Right cardiac atrium (tissue), 5 donors: ENCODE measurements at regions not wholly inside any gene's neighbourhood (a gene's known extent, or its start where the extent isn't known, plus 50 kb on each side); places are given as distances from the start of the nearest gene placed in this dataset.

Source experiments
- ATAC-seq, 2 donors: fragments of 200-7000 bp; cut with Tn5 transposase; one replicate each; pipeline versions ENCODE4 v1.8.0 to v1.9.1; 2020; ENCODE audit warnings: moderate library complexity in 2 of 2, mild to moderate bottlenecking in 1 of 2
- DNase-seq, 3 donors: peaks; one replicate each; pipeline ENCODE4 v3.0.0-alpha.2; 2020
- H3K27ac ChIP-seq: one replicate; pipeline ENCODE4 v1.5.1; 2013; ENCODE audit warnings: mild to moderate bottlenecking, low read length, control low read depth, moderate library complexity
- H3K27me3 ChIP-seq: one replicate; pipeline ENCODE4 v1.6.1; 2013; ENCODE audit not compliant: control insufficient read depth, insufficient read depth
- H3K4me1 ChIP-seq: one replicate; pipeline ENCODE4 v1.6.1; 2013; ENCODE audit warnings: low read length; ENCODE audit not compliant: control insufficient read depth, insufficient read depth
- H3K4me3 ChIP-seq: one replicate; pipeline ENCODE4 v1.5.1; 2013; ENCODE audit warnings: low read length, control low read depth
- H3K9me3 ChIP-seq: one replicate; pipeline ENCODE4 v1.6.1; 2013; ENCODE audit warnings: low read length; ENCODE audit not compliant: control insufficient read depth
- WGBS: extraction: QIAGEN DNeasy Blood & Tissue Kit; methylation state at CpG from one replicate; pipeline ENCODE4 v1.1.7; 2013; 5-methylcytosine and 5-hydroxymethylcytosine counted together
- intact Hi-C, 4 donors: fragments of 100-400 bp; cut with DNase I; formaldehyde crosslinking; loops; one replicate each; pipeline versions ENCODE4 v1.11.0 to v1.14.0; 2022 to 2023
- donor health status: healthy with polysubstance abuse.
- donor health status: DM: no; HTN: yes; CAD: no.
- donor health status: DM: no; HTN: no; CAD: no.
- donor health status: DM: no; HTN: yes; CAD: no; lungs with severe emphysema.
- donor health status: DM: yes; HTN: yes; CAD: no.

GRCh38 chr10:29064680-29065079, 224.2 kb upstream of the LYZL1 start:
- WGBS = 63% methylated on average over 2 of the region's 2 CpGs
- Histone ChIP-seq H3K27me3 (no peaks in the 10 kb centered on the region), H3K4me3 (no peak overlapping the region), H3K4me1 (no peaks in the 10 kb centered on the region), H3K27ac (no peak overlapping the region), H3K9me3 (no peaks in the 10 kb centered on the region)
- DNase-seq (no peak), ATAC-seq (no peak)
- intact Hi-C loops = no loop called here

DNA sequence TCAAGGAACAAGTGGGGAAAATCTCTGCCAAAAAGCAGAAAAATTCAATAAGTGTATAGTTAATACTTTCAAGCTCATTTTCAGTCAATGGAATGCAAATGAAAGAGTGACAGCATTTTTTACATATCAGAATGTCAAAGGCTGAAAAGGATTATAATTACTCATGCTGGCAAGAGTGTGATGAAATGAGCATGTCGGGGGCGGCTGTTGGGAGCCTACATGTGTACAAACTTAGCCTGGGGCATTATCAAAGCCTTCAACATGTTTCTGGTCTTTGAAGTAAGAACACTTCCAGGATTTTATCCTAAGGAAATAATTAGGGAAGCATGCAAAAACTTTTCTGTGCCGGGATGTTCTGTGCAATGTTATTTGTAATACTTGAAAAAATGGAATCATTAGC, 221.7 kb upstream of the LYZL1 start:
- intact Hi-C loops = no loop called here
- ATAC-seq = no peak
- 45% methylated on average over 3 of the region's 3 CpGs for WGBS
- H3K27me3 ChIP-seq = no peaks in the 10 kb centered on the region
- no peak for DNase-seq
- no peaks in the 10 kb centered on the region for H3K9me3 ChIP-seq
- H3K27ac ChIP-seq = no peak overlapping the region
- no peaks in the 10 kb centered on the region for H3K4me1 ChIP-seq
- no peak overlapping the region for H3K4me3 ChIP-seq

DNA sequence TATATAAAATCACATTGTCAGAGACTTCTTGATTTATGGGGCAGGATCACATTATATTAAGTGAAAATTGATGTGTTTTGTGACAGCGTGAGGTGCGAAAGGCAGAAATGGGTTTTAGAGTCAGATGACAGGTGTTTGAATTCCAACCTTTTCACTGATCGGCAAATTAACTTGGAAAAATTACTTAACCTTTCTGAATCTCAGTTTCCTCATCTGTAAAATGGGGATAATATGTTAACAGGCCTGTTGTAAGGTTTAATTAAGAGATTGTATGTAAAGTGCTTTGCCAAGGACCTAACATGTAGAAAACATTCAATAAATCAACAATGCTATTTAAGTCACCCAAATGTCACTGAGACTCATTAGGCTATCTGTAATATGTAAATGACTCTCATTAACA, 221.2 kb upstream of the LYZL1 start:
- 79% methylated on average over 3 of the region's 3 CpGs for WGBS
- DNase-seq = no peak
- ATAC-seq = no peak
- H3K9me3 ChIP-seq = no peaks in the 10 kb centered on the region
- no peaks in the 10 kb centered on the region for H3K27me3 ChIP-seq
- H3K4me1 ChIP-seq = no peaks in the 10 kb centered on the region
- H3K27ac ChIP-seq = no peak overlapping the region
- intact Hi-C loops = no loop called here
- H3K4me3 ChIP-seq = no peak overlapping the region

- Histone ChIP-seq H3K4me3 (no peak overlapping the region), H3K4me1 (no peaks in the 10 kb centered on the region), H3K9me3 (no peaks in the 10 kb centered on the region), H3K27ac (no peak overlapping the region), H3K27me3 (no peaks in the 10 kb centered on the region)
- ATAC-seq (no peak), DNase-seq (no peak)
- 91% methylated on average over 1 of the region's 1 CpG for WGBS
- intact Hi-C loops = no loop called here
Measured at GRCh38 chr10:29068302-29068701, 220.6 kb upstream of the LYZL1 start.

- 75% methylated on average over 6 of the region's 6 CpGs for WGBS
- Histone ChIP-seq H3K9me3 (no peaks in the 10 kb centered on the region), H3K27me3 (no peaks in the 10 kb centered on the region), H3K27ac (no peak overlapping the region), H3K4me3 (no peak overlapping the region), H3K4me1 (no peaks in the 10 kb centered on the region)
- no peak for DNase-seq
- no peak for ATAC-seq
- intact Hi-C loops = no loop called here
Measured at GRCh38 chr10:29068966-29069365, 219.9 kb upstream of the LYZL1 start.

GRCh38 chr10:29069941-29070340, 218.9 kb upstream of the LYZL1 start:
- H3K27ac ChIP-seq = no peak overlapping the region
- intact Hi-C loops = no loop called here
- H3K4me1 ChIP-seq = no peaks in the 10 kb centered on the region
- ATAC-seq (no peak), DNase-seq (no peak)
- WGBS = 84% methylated on average over 4 of the region's 4 CpGs
- no peaks in the 10 kb centered on the region for H3K9me3 ChIP-seq
- H3K27me3 ChIP-seq = no peaks in the 10 kb centered on the region
- no peak overlapping the region for H3K4me3 ChIP-seq

DNA sequence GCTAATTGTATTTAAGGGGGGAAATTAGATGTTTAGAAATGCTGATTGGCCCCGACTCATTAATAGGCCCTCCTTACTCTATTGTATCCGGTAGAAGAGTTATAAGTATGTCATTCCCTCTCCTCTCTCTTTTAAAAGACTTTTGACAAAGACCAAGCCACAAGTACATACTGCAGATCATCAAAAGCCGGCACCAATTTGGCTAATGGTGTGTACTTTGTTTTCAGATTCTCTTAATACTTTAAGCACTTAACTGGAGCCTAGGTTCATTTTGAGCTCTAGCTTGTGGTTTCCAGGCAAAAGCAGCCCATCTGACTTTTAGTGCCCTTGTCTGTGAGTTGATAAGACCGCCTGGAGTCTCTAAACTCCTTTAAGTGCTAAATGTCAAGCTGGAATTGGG, 210.0 kb upstream of the LYZL1 start:
- Histone ChIP-seq H3K27me3 (no peaks in the 10 kb centered on the region), H3K9me3 (no peaks in the 10 kb centered on the region), H3K27ac (no peak overlapping the region), H3K4me3 (no peak overlapping the region), H3K4me1 (no peaks in the 10 kb centered on the region)
- WGBS = 55% methylated on average over 4 of the region's 4 CpGs
- DNase-seq (no peak), ATAC-seq (no peak)
- intact Hi-C loops = no loop called here

DNA sequence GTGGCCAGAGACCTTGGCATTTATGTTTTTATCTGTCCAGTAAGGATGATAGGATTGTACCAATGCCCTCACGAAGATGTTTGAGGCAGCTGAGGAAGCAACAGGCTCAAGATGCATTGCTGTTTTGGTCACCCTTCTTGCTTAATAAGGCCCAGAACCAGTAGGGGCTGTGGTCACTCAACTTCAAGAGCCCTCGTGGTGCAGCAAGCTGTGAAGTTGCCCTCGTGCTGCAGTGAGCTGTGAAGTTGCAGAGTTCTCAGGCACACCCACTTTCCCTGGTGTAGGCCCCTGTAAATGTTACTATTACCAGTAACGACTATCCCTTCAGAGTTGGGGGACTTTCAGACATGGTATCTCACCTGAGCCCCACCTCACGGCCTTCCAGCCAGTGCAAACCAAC, 207.6 kb upstream of the LYZL1 start:
- intact Hi-C loops = no loop called here
- ATAC-seq = no peak
- H3K9me3 ChIP-seq = no peaks in the 10 kb centered on the region
- DNase-seq = no peak
- no peak overlapping the region for H3K27ac ChIP-seq
- H3K4me3 ChIP-seq = no peak overlapping the region
- H3K4me1 ChIP-seq = no peaks in the 10 kb centered on the region
- H3K27me3 ChIP-seq = no peaks in the 10 kb centered on the region
- 91% methylated on average over 5 of the region's 5 CpGs for WGBS

GRCh38 chr10:29081951-29082685, 206.8 kb upstream of the LYZL1 start:
- Histone ChIP-seq H3K27me3 (no peaks in the 10 kb centered on the region), H3K9me3 (no peaks in the 10 kb centered on the region), H3K4me3 (no peak overlapping the region), H3K27ac (no peak overlapping the region), H3K4me1 (no peaks in the 10 kb centered on the region)
- no peak for ATAC-seq
- 77% methylated on average over 13 of the region's 13 CpGs for WGBS
- intact Hi-C loops = no loop called here
- peak in 1 of 3 donors; percentile 52 for DNase-seq

GRCh38 chr10:29083096-29083495, 205.8 kb upstream of the LYZL1 start:
- H3K27ac ChIP-seq = no peak overlapping the region
- H3K27me3 ChIP-seq = no peaks in the 10 kb centered on the region
- intact Hi-C loops = no loop called here
- no peaks in the 10 kb centered on the region for H3K9me3 ChIP-seq
- ATAC-seq (no peak), DNase-seq (no peak)
- H3K4me3 ChIP-seq = no peak overlapping the region
- WGBS = 80% methylated on average over 6 of the region's 6 CpGs
- H3K4me1 ChIP-seq = no peaks in the 10 kb centered on the region

DNA sequence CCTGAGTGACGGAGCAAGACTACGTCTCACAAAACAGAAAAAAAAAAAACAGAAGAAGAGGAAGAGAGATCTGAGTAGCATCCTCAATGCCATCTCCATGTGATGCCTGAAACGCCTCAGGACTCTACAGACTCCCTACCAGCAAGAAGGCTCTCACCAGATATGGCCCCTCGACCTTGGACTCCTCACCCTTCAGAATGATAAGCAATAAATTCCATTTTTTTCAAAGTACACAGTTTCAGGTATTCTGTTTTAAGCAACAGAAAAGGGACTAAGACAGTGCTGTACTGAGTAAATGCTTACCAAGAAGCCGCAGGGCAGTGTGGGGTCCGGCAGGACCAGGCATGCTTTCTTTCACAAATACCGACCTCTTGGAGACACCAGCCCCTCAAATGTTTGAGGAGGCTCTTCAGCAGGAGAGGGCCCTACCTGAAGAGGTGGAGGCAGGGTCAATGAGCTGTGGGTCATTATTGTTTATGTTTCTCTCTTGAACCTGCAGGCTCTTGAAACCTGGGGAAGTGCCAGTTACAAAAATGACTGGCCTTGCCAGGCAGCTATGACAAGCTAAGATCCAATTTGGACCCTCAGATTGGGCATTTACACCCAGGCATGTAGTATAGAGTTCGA, 204.1 kb upstream of the LYZL1 start:
- no peaks in the 10 kb centered on the region for H3K27me3 ChIP-seq
- no peak overlapping the region for H3K27ac ChIP-seq
- intact Hi-C loops = no loop called here
- H3K4me3 ChIP-seq = no peak overlapping the region
- no peaks in the 10 kb centered on the region for H3K9me3 ChIP-seq
- no peak for DNase-seq
- H3K4me1 ChIP-seq = no peaks in the 10 kb centered on the region
- ATAC-seq = no peak
- WGBS = 87% methylated on average over 8 of the region's 8 CpGs

DNA sequence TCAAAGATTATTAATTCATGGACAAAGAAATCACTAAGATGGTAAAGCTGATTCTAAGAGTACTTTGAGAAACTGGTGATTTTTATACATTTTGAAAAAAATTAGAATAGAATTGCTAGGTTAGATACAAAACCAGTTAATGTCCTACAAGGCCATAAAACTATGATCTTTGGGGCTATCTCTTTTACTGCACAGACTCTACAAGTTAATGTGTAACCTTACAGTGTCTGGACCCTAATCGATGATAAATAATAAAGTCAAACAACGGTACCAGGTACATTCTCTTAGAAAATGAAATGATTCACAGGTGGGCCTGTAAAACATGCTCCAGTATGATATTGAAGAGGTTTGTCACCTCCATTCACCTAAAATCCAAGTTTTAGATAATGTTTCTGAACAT, 199.8 kb upstream of the LYZL1 start:
- ATAC-seq = no peak

More for the DNA sequence above, 199.8 kb upstream of the LYZL1 start:
- Histone ChIP-seq H3K9me3 (no peaks in the 10 kb centered on the region), H3K4me3 (no peak overlapping the region), H3K27me3 (no peaks in the 10 kb centered on the region), H3K27ac (no peak overlapping the region), H3K4me1 (no peaks in the 10 kb centered on the region)
- 95% methylated on average over 2 of the region's 2 CpGs for WGBS
- no peak for DNase-seq
- intact Hi-C loops = no loop called here
